ENCODE measurements at regions not wholly inside any gene's neighbourhood (a gene's known extent, or its start where the extent isn't known, plus 50 kb on each side); places are given as distances from the start of the nearest gene placed in this dataset.

DNA sequence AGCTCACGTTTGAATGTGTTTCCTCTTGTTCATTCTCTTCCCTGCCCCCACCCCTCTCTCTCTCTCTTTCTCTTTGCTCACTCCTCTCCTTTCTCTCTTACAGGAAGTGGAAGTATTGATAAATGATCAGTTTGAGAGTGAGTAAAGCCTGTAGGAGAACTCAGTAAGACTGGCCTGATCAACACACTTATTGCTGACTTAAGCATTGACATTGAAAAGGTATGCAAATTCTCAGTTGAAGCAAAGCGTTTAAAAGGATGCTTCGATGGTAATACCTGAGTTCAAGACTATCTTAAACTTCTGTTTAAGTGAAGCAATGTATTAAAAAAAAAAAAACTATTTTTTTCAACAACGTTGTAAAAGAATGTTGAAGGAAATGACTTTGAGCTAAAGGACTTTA is 115.7 kb upstream of the DDX18 start:
- Histone ChIP-seq H3K4me1 (no peaks in the 10 kb centered on the region), H3K9me3 (no peaks in the 10 kb centered on the region), H3K27me3 (no peaks in the 10 kb centered on the region), H3K36me3 (no peaks in the 10 kb centered on the region), H3K4me3 (no peak overlapping the region), H3K27ac (no peak overlapping the region)
- DNase-seq (no peak), ATAC-seq (no peak)
- intact Hi-C loops (cut with DNase I): no loop called here
- WGBS, 2 donors: 65 to 68% methylated on average over 4 of the region's 4 CpGs
- TF ChIP-seq CTCF (IDR thresholded peaks at IDR 0.05): no peak

DNA sequence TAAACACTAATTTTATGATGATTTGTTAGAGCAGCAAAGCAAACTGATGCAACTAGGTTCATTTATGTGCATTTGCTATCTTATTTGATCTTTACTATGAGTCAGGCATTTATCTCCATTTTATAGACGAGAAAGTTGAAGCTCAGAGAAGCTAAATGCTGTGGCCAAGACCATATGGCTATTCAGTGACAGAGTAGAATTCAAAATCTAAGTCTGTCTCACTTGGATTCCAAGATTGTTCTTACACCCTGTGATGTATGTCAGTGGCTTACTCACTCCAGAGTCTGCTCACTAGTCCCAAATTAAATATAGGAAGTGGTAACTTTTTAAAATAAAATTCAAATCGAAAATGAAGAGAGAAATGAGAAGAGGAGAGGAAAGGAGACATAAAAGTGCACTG is 114.0 kb upstream of the DDX18 start:
- DNase-seq: no peak
- 35 to 36% methylated on average over 2 of the region's 2 CpGs for WGBS, 2 donors
- no peak overlapping the region for H3K4me3 ChIP-seq
- H3K4me1 ChIP-seq: no peaks in the 10 kb centered on the region
- no peak for ATAC-seq
- no peaks in the 10 kb centered on the region for H3K36me3 ChIP-seq
- no peak overlapping the region for H3K27ac ChIP-seq
- TF ChIP-seq CTCF (IDR thresholded peaks at IDR 0.05): no peak
- no peaks in the 10 kb centered on the region for H3K9me3 ChIP-seq
- intact Hi-C loops (cut with DNase I): no loop called here
- no peaks in the 10 kb centered on the region for H3K27me3 ChIP-seq

DNA sequence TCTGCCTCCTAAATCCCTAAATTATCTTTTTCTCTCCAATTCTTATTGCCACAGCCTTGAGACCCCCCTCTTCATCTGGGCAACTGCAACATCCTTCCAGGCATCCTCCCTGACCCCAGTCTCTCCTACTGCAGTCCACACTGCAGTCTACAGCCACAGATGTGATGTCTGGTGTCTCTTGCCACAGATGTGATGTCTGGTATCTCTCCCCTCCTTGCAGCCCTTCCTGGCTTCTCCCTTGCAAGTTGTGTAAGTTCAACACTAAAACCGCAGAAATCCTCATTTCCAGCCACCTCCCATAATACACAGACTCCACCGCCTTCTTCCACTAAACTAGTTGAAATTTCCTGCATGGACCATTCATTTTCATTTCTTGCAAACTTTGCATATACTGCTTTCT is 113.1 kb upstream of the DDX18 start:
- Histone ChIP-seq H3K4me3 (no peak overlapping the region), H3K36me3 (no peaks in the 10 kb centered on the region), H3K27me3 (no peaks in the 10 kb centered on the region), H3K4me1 (no peaks in the 10 kb centered on the region), H3K9me3 (no peaks in the 10 kb centered on the region), H3K27ac (no peak overlapping the region)
- DNase-seq: no peak
- 89 to 91% methylated on average over 2 of the region's 2 CpGs for WGBS, 2 donors
- ATAC-seq: no peak
- no peak for TF ChIP-seq CTCF (IDR thresholded peaks at IDR 0.05)
- intact Hi-C loops (cut with DNase I): no loop called here

DNA sequence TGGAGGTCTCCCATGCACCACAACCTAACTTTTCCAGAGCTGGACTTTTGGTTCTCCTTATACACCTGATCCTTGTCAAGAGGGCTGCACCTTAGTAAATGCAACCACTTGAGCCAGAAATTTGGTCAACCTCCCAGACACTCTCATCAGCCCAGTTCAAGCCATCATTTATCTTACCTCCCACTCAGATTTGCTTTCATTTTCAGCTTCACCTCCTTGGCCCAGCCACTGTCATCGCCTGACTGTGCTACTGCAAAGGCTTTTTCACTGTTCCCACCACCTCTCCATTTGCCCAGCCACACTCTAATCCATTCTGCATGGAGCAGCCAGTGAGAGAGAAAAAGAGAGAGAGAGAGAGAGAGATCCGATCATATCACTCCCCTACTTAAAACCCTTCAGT is 112.4 kb upstream of the DDX18 start:
- Histone ChIP-seq H3K36me3 (no peaks in the 10 kb centered on the region), H3K4me3 (no peak overlapping the region), H3K4me1 (no peaks in the 10 kb centered on the region), H3K27ac (no peak overlapping the region), H3K9me3 (no peaks in the 10 kb centered on the region), H3K27me3 (peaks cover 0 to 4% (median 0%) of the 10 kb centered on the region in 7 donors)
- intact Hi-C loops (cut with DNase I): no loop called here
- no peak for DNase-seq
- no peak for ATAC-seq
- WGBS, 2 donors: 63 to 71% methylated on average over 2 of the region's 2 CpGs
- TF ChIP-seq CTCF (IDR thresholded peaks at IDR 0.05): no peak

DNA sequence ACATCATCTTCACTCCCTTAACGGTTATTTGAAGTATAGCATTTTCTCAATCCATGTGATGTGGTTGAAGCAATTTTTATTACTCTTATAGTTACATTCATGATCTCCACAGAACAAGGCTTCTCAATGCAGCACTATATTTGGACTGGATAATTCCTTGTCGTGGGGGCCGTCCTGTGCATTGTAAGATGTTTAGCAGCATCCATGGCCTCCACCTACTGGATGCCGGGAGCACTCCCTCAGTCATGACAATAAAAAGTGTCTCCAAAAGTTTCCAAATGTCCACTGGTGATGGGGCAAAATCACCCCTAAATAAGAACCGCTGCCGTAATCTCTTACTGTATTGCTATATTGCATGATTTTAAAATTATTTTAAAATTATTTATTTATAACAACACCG is 110.6 kb upstream of the DDX18 start:
- WGBS, 2 donors: 79 to 83% methylated on average over 7 of the region's 7 CpGs
- intact Hi-C loops (cut with DNase I): no loop called here
- TF ChIP-seq CTCF (IDR thresholded peaks at IDR 0.05): no peak
- Histone ChIP-seq H3K4me1 (no peaks in the 10 kb centered on the region), H3K27ac (no peak overlapping the region), H3K4me3 (no peak overlapping the region), H3K27me3 (peaks cover 0 to 4% (median 0%) of the 10 kb centered on the region in 7 donors), H3K9me3 (no peaks in the 10 kb centered on the region), H3K36me3 (no peaks in the 10 kb centered on the region)
- DNase-seq (no peak), ATAC-seq (no peak)

All from heart right ventricle (tissue), 16 donors.